B cell (primary cell): ENCODE measurements at regions not wholly inside any gene's neighbourhood (a gene's known extent, or its start where the extent isn't known, plus 50 kb on each side); places are given as distances from the start of the nearest gene placed in this dataset.

Experiments used
- CTCF ChIP-seq: fragments of 200-600 bp; IDR thresholded peaks from one replicate; pipeline ENCODE4 v1.8.0; 2022; ENCODE audit warnings: antibody characterized with exemption, mild to moderate bottlenecking
- EZH2 ChIP-seq: IDR thresholded peaks from 2 replicates; pipeline ENCODE4 v1.6.1; 2012; ENCODE audit warnings: borderline replicate concordance, low read depth, mild to moderate bottlenecking, moderate library complexity, low read length; ENCODE audit not compliant: insufficient read depth, poor library complexity, severe bottlenecking

- no peak for TF ChIP-seq CTCF
- TF ChIP-seq EZH2, result no peak
Observed at GRCh38 chr4:27692868-27693634, 832.4 kb downstream of the STIM2 start.
